HG03103 (cell line): ENCODE measurements at regions not wholly inside any gene's neighbourhood (a gene's known extent, or its start where the extent isn't known, plus 50 kb on each side); places are given as distances from the start of the nearest gene placed in this dataset.

ENCODE experiments used
- ATAC-seq: cut with Tn5 transposase; IDR thresholded peaks from one replicate; pipeline ENCODE4 v1.9.1; 2021; ENCODE audit warnings: low read depth; ENCODE audit not compliant: unreplicated experiment

- no peak for ATAC-seq
These were observed 54.4 kb upstream of the NEK7 start for GRCh38 chr1:198102454-198102827.

DNA sequence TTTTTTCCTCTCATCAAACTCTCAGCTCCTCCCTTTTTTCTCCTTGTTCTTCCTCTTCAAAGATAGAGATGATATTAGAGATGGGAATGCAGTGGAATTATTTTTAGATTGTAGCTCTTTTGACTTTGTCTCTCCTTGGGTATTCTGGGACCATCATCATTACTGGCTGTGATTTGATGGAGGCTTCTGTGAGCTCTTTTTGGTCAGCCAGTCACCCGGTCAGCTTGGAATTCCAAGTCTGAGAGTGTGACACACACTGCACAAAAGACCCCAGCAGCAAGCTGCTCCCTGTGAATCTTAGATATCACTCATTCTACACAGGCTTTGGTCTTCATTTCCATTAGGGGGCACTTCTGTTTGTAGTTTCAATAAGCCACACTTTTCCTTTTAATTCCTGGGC, 51.6 kb upstream of the NEK7 start:
- ATAC-seq, result no peak

DNA sequence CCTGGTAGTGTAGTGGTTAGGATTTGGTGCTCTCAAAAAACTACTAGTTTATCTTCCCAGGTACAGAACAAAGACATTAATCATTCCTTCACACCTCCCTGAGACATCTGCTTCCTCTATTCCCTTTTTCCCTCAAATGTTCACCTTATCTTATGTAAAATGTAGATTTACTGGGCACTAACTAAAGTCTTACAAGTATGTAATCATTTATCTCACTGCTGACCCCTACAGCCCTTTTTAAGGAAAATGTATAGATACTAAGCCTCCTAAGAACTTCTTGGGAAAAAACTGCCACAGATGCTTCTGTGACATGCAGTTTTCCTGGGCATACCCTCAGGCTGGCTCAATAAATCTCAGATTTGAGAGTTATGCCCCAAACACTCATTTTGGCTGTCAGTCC, 50.8 kb upstream of the NEK7 start:
- ATAC-seq, result no peak
